HG03280 (cell line): ENCODE measurements at regions not wholly inside any gene's neighbourhood (a gene's known extent, or its start where the extent isn't known, plus 50 kb on each side); places are given as distances from the start of the nearest gene placed in this dataset.
"Not testable (repeated sequence)": the region's sequence is repeated elsewhere in the genome, so short reads cannot be mapped to it uniquely, and the experiment has no call there.

Experiments
- ATAC-seq: cut with Tn5 transposase; IDR thresholded peaks from one replicate; pipeline ENCODE4 v1.9.1; 2021; ENCODE audit warnings: mild to moderate bottlenecking, moderate library complexity; ENCODE audit not compliant: unreplicated experiment

- ATAC-seq, result no peak
These were observed 1365.3 kb downstream of the NCAM2 start for GRCh38 chr21:22363504-22363903.

GRCh38 chr21:22364163-22364562 is 1366.0 kb downstream of the NCAM2 start:
- ATAC-seq, result no peak

GRCh38 chr21:22374218-22374969 is 1376.2 kb downstream of the NCAM2 start:
- no peak for ATAC-seq

- not testable (repeated sequence) for ATAC-seq
These were observed 1379.6 kb downstream of the NCAM2 start for GRCh38 chr21:22377795-22378194.

- no peak for ATAC-seq
These were observed 1395.1 kb downstream of the NCAM2 start for GRCh38 chr21:22393324-22393723.

- ATAC-seq, result no peak
These were observed 1397.8 kb downstream of the NCAM2 start for GRCh38 chr21:22395965-22396364.

GRCh38 chr21:22399681-22400514 is 1401.7 kb downstream of the NCAM2 start:
- no peak for ATAC-seq

GRCh38 chr21:22409571-22409970 is 1411.4 kb downstream of the NCAM2 start:
- no peak for ATAC-seq

- ATAC-seq, result no peak
These were observed 1418.3 kb downstream of the NCAM2 start for GRCh38 chr21:22416555-22416954.

- no peak for ATAC-seq
These were observed 1423.4 kb downstream of the NCAM2 start for GRCh38 chr21:22421416-22422180.

GRCh38 chr21:22438428-22439086 is 1440.3 kb downstream of the NCAM2 start:
- ATAC-seq, result no peak

- ATAC-seq, result no peak
These were observed 1446.8 kb downstream of the NCAM2 start for GRCh38 chr21:22444990-22445389.

- ATAC-seq, result no peak
These were observed 1452.3 kb downstream of the NCAM2 start for GRCh38 chr21:22450507-22450906.

- no peak for ATAC-seq
These were observed 1458.0 kb downstream of the NCAM2 start for GRCh38 chr21:22456241-22456640.

GRCh38 chr21:22468893-22469292 is 1470.7 kb downstream of the NCAM2 start:
- ATAC-seq, result no peak

- ATAC-seq, result no peak
These were observed 1476.2 kb downstream of the NCAM2 start for GRCh38 chr21:22474403-22474802.

- ATAC-seq, result no peak
These were observed 1478.0 kb downstream of the NCAM2 start for GRCh38 chr21:22476214-22476613.

- ATAC-seq, result no peak
These were observed 1478.8 kb downstream of the NCAM2 start for GRCh38 chr21:22476726-22477646.

- no peak for ATAC-seq
These were observed 1491.8 kb downstream of the NCAM2 start for GRCh38 chr21:22490049-22490448.

GRCh38 chr21:22516230-22516629 is 1518.0 kb downstream of the NCAM2 start:
- ATAC-seq, result no peak
